Neural cell (in vitro differentiated cells): ENCODE measurements at regions not wholly inside any gene's neighbourhood (a gene's known extent, or its start where the extent isn't known, plus 50 kb on each side); places are given as distances from the start of the nearest gene placed in this dataset.
"Not testable (repeated sequence)": the region's sequence is repeated elsewhere in the genome, so short reads cannot be mapped to it uniquely, and the experiment has no call there.

Experiments
- H2AFZ ChIP-seq: fragments of 200-600, 300-800 bp; sonication (generic), shearing (Covaris generic); 2 replicates; pipeline ENCODE4 v1.6.0; 2014; ENCODE audit warnings: low read depth, mild to moderate bottlenecking, antibody characterized with exemption, low read length, moderate library complexity
- H3F3A ChIP-seq: fragments of 200-600 bp; shearing (Covaris generic); 2 replicates; pipeline ENCODE4 v1.6.1; 2016; ENCODE audit warnings: mild to moderate bottlenecking, moderate library complexity, mixed read lengths, antibody characterized with exemption, low read length; ENCODE audit not compliant: insufficient read depth, poor library complexity, severe bottlenecking
- H3K27ac ChIP-seq: fragments of 200-600, 300-800 bp; sonication (generic), shearing (Covaris generic); 2 replicates; pipeline ENCODE4 v1.5.1; 2014; ENCODE audit warnings: mild to moderate bottlenecking, low read length, moderate library complexity
- H3K27me3 ChIP-seq: fragments of 300-800, 200-600 bp; sonication (generic), shearing (Covaris generic); 2 replicates; pipeline ENCODE4 v1.6.0; 2014; ENCODE audit warnings: mild to moderate bottlenecking, low read depth, low read length, moderate library complexity; ENCODE audit not compliant: insufficient read depth
- H3K36me3 ChIP-seq: fragments of 300-800, 200-600 bp; sonication (generic), shearing (Covaris generic); 2 replicates; pipeline ENCODE4 v1.5.1; 2014; ENCODE audit warnings: mild to moderate bottlenecking, antibody characterized with exemption, low read length, moderate library complexity; ENCODE audit not compliant: insufficient read depth
- H3K4me2 ChIP-seq: fragments of 300-800, 200-600 bp; sonication (generic), shearing (Covaris generic); 2 replicates; pipeline ENCODE4 v1.6.0; 2014; ENCODE audit warnings: mild to moderate bottlenecking, low read length
- H3K4me3 ChIP-seq: fragments of 300-800, 200-600 bp; sonication (generic), shearing (Covaris generic); 2 replicates; pipeline ENCODE4 v1.5.1; 2014; ENCODE audit warnings: mild to moderate bottlenecking, low read length, moderate library complexity
- H3K79me2 ChIP-seq: fragments of 200-600 bp; shearing (Covaris generic); replicated peaks from 2 replicates; pipeline ENCODE4 v1.6.0; 2014; ENCODE audit warnings: mild to moderate bottlenecking, low read length, moderate library complexity; ENCODE audit not compliant: insufficient read depth
- H3K9ac ChIP-seq: fragments of 300-800, 200-600 bp; sonication (generic), shearing (Covaris generic); 2 replicates; pipeline ENCODE4 v1.6.1; 2016; ENCODE audit warnings: mild to moderate bottlenecking, low read length, mixed read lengths
- H3K9me2 ChIP-seq: fragments of 200-600 bp; shearing (Covaris generic); 2 replicates; pipeline ENCODE4 v1.6.1; 2016; ENCODE audit warnings: mild to moderate bottlenecking, low read length, mixed read lengths; ENCODE audit not compliant: insufficient read depth
- H3K9me3 ChIP-seq: fragments of 200-600, 300-800 bp; sonication (generic), shearing (Covaris generic); 2 replicates; pipeline ENCODE4 v1.6.1; 2016; ENCODE audit warnings: mild to moderate bottlenecking, mixed run types, low read length, moderate library complexity, mixed read lengths
- H4K20me1 ChIP-seq: fragments of 200-600 bp; shearing (Covaris generic); 2 replicates; pipeline ENCODE4 v1.6.1; 2016; ENCODE audit warnings: mild to moderate bottlenecking, mixed run types; ENCODE audit not compliant: insufficient read depth
- EP300 ChIP-seq: fragments of 450-650 bp; conservative IDR thresholded peaks from 2 replicates; pipeline ENCODE4 v1.6.1; 2014; ENCODE audit warnings: antibody characterized with exemption, mild to moderate bottlenecking, moderate library complexity; ENCODE audit not compliant: poor library complexity, severe bottlenecking
- EZH2 ChIP-seq: fragments of 200-600, 300-800 bp; shearing (Covaris generic), sonication (generic); IDR thresholded peaks from 2 replicates; pipeline ENCODE4 v1.6.1; 2014; ENCODE audit warnings: antibody characterized with exemption, low read length, borderline replicate concordance, mild to moderate bottlenecking; ENCODE audit not compliant: insufficient read depth, poor library complexity, severe bottlenecking
- MXI1 ChIP-seq: fragments of 450-650 bp; conservative IDR thresholded peaks from 2 replicates; pipeline ENCODE4 v1.6.1; 2014; ENCODE audit warnings: antibody characterized with exemption, mild to moderate bottlenecking; ENCODE audit not compliant: poor library complexity, severe bottlenecking
- POLR2AphosphoS5 ChIP-seq: IDR thresholded peaks from 2 replicates; pipeline ENCODE4 v1.6.1; 2012
- RAD21 ChIP-seq: fragments of 450-650 bp; conservative IDR thresholded peaks from 2 replicates; pipeline ENCODE4 v1.6.1; 2014; ENCODE audit warnings: antibody characterized with exemption, mild to moderate bottlenecking, moderate library complexity
- REST ChIP-seq: IDR thresholded peaks from 2 replicates; pipeline ENCODE4 v1.6.1; 2012; ENCODE audit warnings: borderline replicate concordance
- SMC3 ChIP-seq: fragments of 450-650 bp; conservative IDR thresholded peaks from 2 replicates; pipeline ENCODE4 v1.6.1; 2014; ENCODE audit warnings: antibody characterized with exemption, mild to moderate bottlenecking, moderate library complexity; ENCODE audit not compliant: poor library complexity
- TAF1 ChIP-seq: IDR thresholded peaks from 2 replicates; pipeline ENCODE4 v1.6.1; 2012; ENCODE audit warnings: low read depth
- TF ChIP-seq, protein P1 (sequence below): fragments of 450-650 bp; IDR thresholded peaks from 2 replicates; pipeline ENCODE4 v1.5.1; 2014; ENCODE audit warnings: antibody characterized with exemption, mild to moderate bottlenecking, moderate library complexity; ENCODE audit not compliant: poor library complexity, severe bottlenecking

GRCh38 chr4:138861135-138861534 lies 154.4 kb upstream of the NOCT start:
- Histone ChIP-seq H3F3A (no peaks in the 10 kb centered on the region), H3K27ac (no peak overlapping the region), H3K9me2 (no peaks in the 10 kb centered on the region), H4K20me1 (no peaks in the 10 kb centered on the region), H3K79me2 (no peaks in the 10 kb centered on the region), H3K4me2 (no peak overlapping the region), H3K36me3 (no peaks in the 10 kb centered on the region), H3K9me3 (no peaks in the 10 kb centered on the region), H3K4me3 (no peak overlapping the region), H3K9ac (no peak overlapping the region), H2AFZ (no peak overlapping the region), H3K27me3 (no peaks in the 10 kb centered on the region)
- TF ChIP-seq, protein P1, sequence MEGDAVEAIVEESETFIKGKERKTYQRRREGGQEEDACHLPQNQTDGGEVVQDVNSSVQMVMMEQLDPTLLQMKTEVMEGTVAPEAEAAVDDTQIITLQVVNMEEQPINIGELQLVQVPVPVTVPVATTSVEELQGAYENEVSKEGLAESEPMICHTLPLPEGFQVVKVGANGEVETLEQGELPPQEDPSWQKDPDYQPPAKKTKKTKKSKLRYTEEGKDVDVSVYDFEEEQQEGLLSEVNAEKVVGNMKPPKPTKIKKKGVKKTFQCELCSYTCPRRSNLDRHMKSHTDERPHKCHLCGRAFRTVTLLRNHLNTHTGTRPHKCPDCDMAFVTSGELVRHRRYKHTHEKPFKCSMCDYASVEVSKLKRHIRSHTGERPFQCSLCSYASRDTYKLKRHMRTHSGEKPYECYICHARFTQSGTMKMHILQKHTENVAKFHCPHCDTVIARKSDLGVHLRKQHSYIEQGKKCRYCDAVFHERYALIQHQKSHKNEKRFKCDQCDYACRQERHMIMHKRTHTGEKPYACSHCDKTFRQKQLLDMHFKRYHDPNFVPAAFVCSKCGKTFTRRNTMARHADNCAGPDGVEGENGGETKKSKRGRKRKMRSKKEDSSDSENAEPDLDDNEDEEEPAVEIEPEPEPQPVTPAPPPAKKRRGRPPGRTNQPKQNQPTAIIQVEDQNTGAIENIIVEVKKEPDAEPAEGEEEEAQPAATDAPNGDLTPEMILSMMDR, result no peak
- TF ChIP-seq REST (no peak), RAD21 (no peak), SMC3 (no peak), TAF1 (no peak), MXI1 (no peak)

DNA sequence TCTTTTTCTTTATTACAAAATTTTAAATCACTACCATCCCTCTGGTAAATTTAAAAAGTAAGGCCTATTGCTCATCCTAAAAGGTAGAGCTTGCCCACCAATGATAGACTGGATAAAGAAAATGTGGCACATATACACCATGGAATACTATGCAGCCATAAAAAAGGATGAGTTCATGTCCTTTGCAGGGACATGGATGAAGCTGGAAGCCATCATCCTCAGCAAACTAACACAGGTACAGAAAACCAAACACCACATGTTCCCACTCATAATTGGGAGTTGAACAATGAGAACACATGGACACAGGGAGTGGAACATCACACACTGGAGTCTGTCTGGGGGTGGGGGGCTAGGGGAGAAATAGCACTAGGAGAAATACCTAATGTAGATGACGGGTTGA lies 155.2 kb upstream of the NOCT start:
- H4K20me1 ChIP-seq, H2AFZ ChIP-seq, H3K9me3 ChIP-seq, H3K9me2 ChIP-seq, H3K27me3 ChIP-seq, H3K4me2 ChIP-seq, H3F3A ChIP-seq, H3K27ac ChIP-seq, H3K79me2 ChIP-seq, H3K36me3 ChIP-seq, H3K9ac ChIP-seq, H3K4me3 ChIP-seq: not testable (repeated sequence)

DNA sequence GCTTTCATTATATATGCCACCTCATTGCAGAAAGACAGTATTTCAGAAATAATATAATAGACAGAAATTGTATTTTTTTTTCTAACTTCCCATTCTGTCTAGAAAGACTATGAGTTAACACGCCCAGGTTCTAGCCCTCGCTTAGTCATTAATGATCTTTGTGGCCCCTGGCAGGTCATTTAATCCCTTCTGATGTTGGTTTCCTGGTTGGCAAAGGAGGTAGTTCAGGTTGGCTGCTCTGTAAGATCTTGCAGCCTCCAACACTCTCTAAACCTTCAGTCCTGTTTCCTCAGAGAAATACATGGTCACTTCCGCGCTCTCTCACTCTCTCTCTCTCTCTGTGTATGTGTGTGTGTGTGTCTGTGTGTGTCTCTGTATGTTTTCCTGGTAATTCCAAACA lies 156.3 kb upstream of the NOCT start:
- no peaks in the 10 kb centered on the region for H4K20me1 ChIP-seq
- no peaks in the 10 kb centered on the region for H3K79me2 ChIP-seq
- no peaks in the 10 kb centered on the region for H3K36me3 ChIP-seq
- H3K9me2 ChIP-seq, result no peaks in the 10 kb centered on the region
- H3K9ac ChIP-seq, result no peak overlapping the region
- H3K4me3 ChIP-seq, result no peak overlapping the region
- no peak overlapping the region for H3K27ac ChIP-seq
- H3K9me3 ChIP-seq, result no peaks in the 10 kb centered on the region
- H2AFZ ChIP-seq, result no peak overlapping the region
- no peaks in the 10 kb centered on the region for H3F3A ChIP-seq
- TF ChIP-seq MXI1 (no peak), TAF1 (no peak), REST (no peak), EP300 (no peak), POLR2AphosphoS5 (no peak), SMC3 (no peak), RAD21 (no peak), EZH2 (no peak)
- TF ChIP-seq, protein P1, result no peak
- H3K4me2 ChIP-seq, result no peak overlapping the region
- no peaks in the 10 kb centered on the region for H3K27me3 ChIP-seq
